Midbrain (tissue), 1 donor: ENCODE measurements at regions not wholly inside any gene's neighbourhood (a gene's known extent, or its start where the extent isn't known, plus 50 kb on each side); places are given as distances from the start of the nearest gene placed in this dataset.
"Not testable (repeated sequence)": the region's sequence is repeated elsewhere in the genome, so short reads cannot be mapped to it uniquely, and the experiment has no call there.

Source experiments
- DNase-seq: peaks from one replicate; lab custom pipeline; 2025; lab: John Stamatoyannopoulos, UW

GRCh38 chr13:43946281-43946680 is 66.6 kb downstream of the LACC1 start:
- DNase-seq, result no peak

- no peak for DNase-seq
These were observed 68.3 kb downstream of the LACC1 start for GRCh38 chr13:43947897-43948458.

- no peak for DNase-seq
These were observed 73.7 kb downstream of the LACC1 start for GRCh38 chr13:43953370-43953769.

- not testable (repeated sequence) for DNase-seq
These were observed 77.3 kb downstream of the LACC1 start for GRCh38 chr13:43956975-43957374.

- no peak for DNase-seq
These were observed 79.6 kb downstream of the LACC1 start for GRCh38 chr13:43959291-43959690.

- DNase-seq, result no peak
These were observed 82.2 kb downstream of the LACC1 start for GRCh38 chr13:43961909-43962308.

- no peak for DNase-seq
These were observed 84.0 kb downstream of the LACC1 start for GRCh38 chr13:43963726-43964125.

- no peak for DNase-seq
These were observed 85.2 kb downstream of the LACC1 start for GRCh38 chr13:43964698-43965458.

- no peak for DNase-seq
These were observed 85.7 kb downstream of the LACC1 start for GRCh38 chr13:43965459-43965845.

- not testable (repeated sequence) for DNase-seq
These were observed 88.7 kb downstream of the LACC1 start for GRCh38 chr13:43968251-43968942.

GRCh38 chr13:43968943-43969690 is 89.4 kb downstream of the LACC1 start:
- not testable (repeated sequence) for DNase-seq

- DNase-seq, result not testable (repeated sequence)
These were observed 90.2 kb downstream of the LACC1 start for GRCh38 chr13:43969919-43970318.

GRCh38 chr13:43970520-43971242 is 91.0 kb downstream of the LACC1 start:
- DNase-seq, result not testable (repeated sequence)

GRCh38 chr13:43971324-43971723 is 91.6 kb downstream of the LACC1 start:
- DNase-seq, result not testable (repeated sequence)

- no peak for DNase-seq
These were observed 98.2 kb downstream of the LACC1 start for GRCh38 chr13:43977911-43978310.

GRCh38 chr13:43978688-43979087 is 99.0 kb downstream of the LACC1 start:
- no peak for DNase-seq

- DNase-seq, result no peak
These were observed 99.8 kb downstream of the LACC1 start for GRCh38 chr13:43979492-43979891.

GRCh38 chr13:43980587-43980986 is 100.9 kb downstream of the LACC1 start:
- no peak for DNase-seq

GRCh38 chr13:43981091-43981490 is 101.4 kb downstream of the LACC1 start:
- DNase-seq, result no peak

GRCh38 chr13:43981512-43982301 is 102.0 kb downstream of the LACC1 start:
- no peak for DNase-seq

- DNase-seq, result no peak
These were observed 103.7 kb downstream of the LACC1 start for GRCh38 chr13:43983373-43983772.
